GM19467 (cell line): ENCODE measurements at regions not wholly inside any gene's neighbourhood (a gene's known extent, or its start where the extent isn't known, plus 50 kb on each side); places are given as distances from the start of the nearest gene placed in this dataset.
A peak's percentile ranks its signal among the peaks of the same experiment; 100 is the strongest.
"Not testable (repeated sequence)": the region's sequence is repeated elsewhere in the genome, so short reads cannot be mapped to it uniquely, and the experiment has no call there.

ENCODE experiments used
- ATAC-seq: cut with Tn5 transposase; IDR thresholded peaks from one replicate; pipeline ENCODE4 v1.9.1; 2021; ENCODE audit warnings: mild to moderate bottlenecking, moderate library complexity; ENCODE audit not compliant: unreplicated experiment

GRCh38 chr9:41273549-41274267, 84.6 kb upstream of the ZNG1F start:
- ATAC-seq = peak; percentile 100

DNA sequence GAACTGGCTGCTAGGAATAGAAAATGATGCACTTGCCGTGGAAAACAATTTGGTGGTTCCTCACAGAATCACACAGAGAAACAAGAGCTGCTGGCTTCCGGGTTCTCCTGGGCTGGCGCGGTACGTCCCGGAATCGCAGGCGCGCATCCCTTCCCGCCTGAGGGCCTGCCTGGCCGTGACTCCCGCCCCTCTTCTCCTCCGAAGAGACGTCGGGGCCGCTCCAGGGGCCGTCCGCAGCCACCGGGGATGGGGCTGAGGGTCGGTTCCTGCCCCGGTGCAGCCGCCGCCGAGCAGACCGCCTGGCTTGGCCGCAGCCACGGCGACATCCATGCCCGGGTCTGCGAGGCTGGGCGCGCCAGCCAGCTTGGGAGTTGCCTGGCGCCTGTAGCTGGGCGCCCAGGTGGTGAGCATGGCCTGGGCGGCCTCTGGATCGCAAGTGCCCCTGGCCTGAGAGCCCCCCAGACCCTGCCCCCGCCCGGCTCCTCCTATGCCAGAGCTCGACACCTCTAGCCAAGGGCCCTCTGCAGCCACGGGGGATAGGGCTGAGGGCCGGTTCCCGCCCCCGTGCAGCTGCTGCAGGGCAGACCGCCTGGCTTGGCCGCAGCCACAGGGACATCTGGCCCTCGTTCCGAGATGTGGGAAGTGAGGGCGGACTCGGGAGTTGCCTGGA, 83.9 kb upstream of the ZNG1F start:
- not testable (repeated sequence) for ATAC-seq

- not testable (repeated sequence) for ATAC-seq
These were observed 81.9 kb upstream of the ZNG1F start for GRCh38 chr9:41270992-41271391.

DNA sequence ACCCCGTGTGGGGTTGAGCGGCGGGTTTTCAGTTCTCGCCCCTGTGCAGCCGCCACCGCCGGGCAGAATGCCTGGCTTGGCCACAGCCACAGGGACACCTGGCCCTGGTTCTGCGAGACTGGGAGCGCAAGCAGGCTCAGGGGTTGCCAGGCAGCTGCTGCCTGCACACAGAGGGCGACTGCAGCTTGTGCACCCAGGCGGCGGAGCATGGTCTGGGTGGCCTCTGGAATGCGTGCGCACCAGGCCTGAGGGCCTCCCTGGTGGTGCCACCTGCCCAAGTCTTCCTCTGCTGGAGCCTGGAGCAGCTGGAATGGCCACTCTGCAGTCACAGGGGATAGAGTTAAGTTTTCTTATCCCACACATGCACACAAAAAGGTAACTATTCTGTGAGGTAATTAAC, 80.4 kb upstream of the ZNG1F start:
- ATAC-seq = not testable (repeated sequence)

DNA sequence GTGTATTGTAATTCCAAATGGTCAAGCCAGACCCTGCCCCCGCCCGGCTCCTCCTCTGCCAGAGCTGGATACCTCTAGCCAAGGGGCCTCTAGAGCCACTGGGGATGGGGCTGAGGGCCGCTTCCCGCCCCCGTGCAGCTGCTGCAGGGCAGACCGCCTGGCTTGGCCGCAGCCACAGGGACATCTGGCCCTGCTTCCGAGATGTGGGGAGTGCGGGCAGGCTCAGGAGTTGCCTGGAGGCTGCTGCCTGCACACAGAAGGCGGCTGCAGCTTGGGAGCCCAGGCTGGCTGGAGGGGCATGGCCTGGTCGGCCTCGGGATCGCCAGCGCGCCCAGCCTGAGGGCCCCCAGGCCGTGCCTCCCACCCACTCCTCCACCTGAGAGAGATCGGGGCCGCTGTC, 79.9 kb upstream of the ZNG1F start:
- not testable (repeated sequence) for ATAC-seq

DNA sequence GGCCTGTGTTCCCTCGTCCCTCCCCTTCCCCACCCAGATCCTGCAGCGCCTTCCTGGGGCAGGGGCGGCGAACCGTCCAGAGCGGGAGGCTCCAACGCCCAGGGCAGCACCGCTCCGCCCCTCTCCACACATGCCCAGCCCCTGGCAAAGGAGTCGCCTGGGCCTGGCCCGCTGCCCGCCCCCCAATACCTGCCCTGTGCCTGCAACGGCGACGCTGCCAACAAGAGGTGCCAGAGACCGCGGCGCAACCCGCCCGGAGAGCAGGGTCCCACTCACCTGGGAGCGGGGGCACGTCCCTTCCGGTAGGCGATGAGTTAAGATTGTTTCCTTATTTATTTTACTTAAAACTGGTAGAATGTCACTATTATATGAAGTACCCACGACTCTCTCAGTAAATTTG, 77.5 kb upstream of the ZNG1F start:
- ATAC-seq = not testable (repeated sequence)

- ATAC-seq = not testable (repeated sequence)
These were observed 76.9 kb upstream of the ZNG1F start for GRCh38 chr9:41266000-41266399.

DNA sequence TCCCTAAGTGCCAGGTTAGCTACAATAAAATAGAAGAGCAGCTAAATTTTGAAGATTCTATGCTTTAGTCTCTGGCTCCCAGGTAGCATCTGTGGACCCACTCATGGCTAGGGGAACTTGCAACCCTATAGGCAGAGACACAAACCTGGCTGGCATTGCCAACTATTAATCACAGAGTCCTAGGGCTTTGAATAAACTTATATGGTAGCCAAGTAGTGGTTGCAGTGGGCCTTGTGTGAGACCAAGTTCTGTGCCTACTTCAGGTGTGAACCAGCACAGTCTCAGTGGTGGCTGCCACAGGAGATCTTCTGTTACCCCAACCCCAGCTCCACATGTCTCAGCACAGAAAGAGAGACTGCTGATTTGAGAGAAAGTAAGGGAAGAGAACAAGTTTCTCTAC, 62.9 kb upstream of the ZNG1F start:
- not testable (repeated sequence) for ATAC-seq

DNA sequence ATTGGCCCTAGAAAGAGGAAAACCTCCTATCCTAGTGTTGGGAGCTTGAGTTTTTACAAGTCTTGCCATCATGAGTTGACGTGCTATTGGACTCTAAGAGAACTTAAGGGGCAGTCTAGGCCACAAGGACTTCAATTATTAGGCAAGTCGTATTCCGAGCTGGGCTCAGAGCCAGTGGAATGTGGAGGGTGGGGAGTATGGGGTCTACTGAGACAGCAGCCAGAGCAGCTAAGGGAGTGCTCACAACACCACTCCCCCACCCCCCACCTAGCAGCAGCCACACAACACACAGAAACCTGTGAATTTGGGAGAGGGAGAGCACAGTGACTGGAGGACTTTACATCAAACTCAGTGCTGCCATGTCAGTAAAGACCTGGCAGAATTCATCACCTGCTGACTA, 62.0 kb upstream of the ZNG1F start:
- not testable (repeated sequence) for ATAC-seq

- ATAC-seq = not testable (repeated sequence)
These were observed 57.6 kb upstream of the ZNG1F start for GRCh38 chr9:41246702-41247101.
